ENCODE measurements at regions not wholly inside any gene's neighbourhood (a gene's known extent, or its start where the extent isn't known, plus 50 kb on each side); places are given as distances from the start of the nearest gene placed in this dataset.

- no peak for DNase-seq
Measured at GRCh38 chr13:84393981-84394625, 511.8 kb upstream of the SLITRK1 start.

DNA sequence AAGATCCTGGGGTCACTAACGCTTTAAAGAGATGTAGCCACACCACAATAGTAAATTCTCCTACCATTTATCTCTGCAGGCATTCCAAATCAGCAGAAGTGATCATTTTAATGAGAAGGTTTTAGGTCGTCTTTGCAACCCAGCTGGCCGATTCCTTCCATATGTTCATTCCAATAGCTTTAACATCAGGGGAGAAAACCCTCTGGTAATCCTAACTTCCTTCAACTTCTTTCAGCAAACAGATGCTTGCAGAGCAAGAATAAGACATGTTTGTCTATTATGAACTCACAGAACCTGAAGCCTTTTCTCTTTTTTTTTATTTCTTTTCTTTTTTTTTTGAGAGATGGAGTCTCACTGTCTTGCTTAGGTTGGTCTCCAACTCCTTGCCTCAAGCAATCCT is 498.6 kb upstream of the SLITRK1 start:
- no peak for DNase-seq

DNA sequence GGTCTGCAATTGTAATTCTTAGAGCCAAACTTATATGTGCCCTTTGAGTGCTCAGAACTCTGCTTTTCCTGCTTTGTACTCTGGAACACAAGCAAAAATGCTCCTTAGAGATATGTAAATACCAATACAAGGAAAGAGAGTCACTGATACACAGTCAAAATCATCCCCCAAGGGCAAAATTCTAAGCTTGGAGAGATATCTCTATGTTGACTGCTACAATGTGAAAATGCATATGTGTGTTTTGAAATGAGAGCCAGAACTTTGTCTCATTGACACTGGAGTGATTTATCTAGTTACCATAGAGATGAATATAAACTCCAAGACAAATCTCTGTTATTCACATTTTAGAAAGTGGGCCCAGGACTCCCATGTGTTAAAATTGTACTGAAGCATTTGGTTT is 494.8 kb upstream of the SLITRK1 start:
- no peak for DNase-seq

- DNase-seq = no peak
Measured at GRCh38 chr13:84366506-84366905, 484.2 kb upstream of the SLITRK1 start.

GRCh38 chr13:84362777-84363176 is 480.5 kb upstream of the SLITRK1 start:
- no peak for DNase-seq

- no peak for DNase-seq
Measured at GRCh38 chr13:84360822-84361221, 478.5 kb upstream of the SLITRK1 start.

GRCh38 chr13:84358601-84359000 is 476.3 kb upstream of the SLITRK1 start:
- DNase-seq = no peak

- DNase-seq = no peak
Measured at GRCh38 chr13:84352946-84353345, 470.7 kb upstream of the SLITRK1 start.

- no peak for DNase-seq
Measured at GRCh38 chr13:84339456-84339855, 457.2 kb upstream of the SLITRK1 start.

DNA sequence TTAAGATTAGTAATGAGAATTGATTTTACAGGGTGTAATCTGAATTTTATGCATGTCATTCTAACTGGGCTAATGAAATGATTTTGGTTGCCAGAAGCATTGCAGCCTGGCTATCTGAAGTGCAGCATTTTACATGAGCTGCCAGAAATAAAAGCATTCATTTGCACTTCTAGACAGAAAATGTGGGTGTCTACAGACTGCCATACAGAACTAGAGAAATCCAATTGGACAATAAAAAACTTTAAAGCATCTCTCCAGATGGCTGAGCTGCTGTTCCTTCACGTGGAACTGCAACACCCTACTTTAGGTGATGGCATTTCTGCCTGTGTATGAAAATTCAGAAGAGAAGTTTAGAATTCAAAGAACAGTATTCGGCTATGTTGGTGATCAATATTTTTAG is 450.1 kb upstream of the SLITRK1 start:
- no peak for DNase-seq

DNA sequence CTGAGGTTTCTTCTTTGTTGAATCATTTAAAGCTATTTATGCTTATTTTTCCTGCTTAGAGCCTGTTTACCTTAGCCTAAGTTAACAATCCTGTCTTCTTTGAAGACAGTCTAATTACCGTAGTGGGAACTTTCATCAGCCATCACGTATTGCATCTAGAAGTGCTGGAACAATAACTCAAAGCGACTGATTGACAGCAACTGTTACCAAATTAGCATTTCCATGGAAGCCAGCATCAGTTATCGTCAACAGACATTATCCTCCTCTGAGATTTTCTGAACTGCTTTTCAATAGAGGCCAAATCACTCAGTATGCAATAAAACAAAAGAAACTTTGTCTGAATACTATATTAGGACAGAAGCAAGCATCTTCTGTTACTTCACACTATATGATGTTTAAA is 433.3 kb upstream of the SLITRK1 start:
- no peak for DNase-seq

DNA sequence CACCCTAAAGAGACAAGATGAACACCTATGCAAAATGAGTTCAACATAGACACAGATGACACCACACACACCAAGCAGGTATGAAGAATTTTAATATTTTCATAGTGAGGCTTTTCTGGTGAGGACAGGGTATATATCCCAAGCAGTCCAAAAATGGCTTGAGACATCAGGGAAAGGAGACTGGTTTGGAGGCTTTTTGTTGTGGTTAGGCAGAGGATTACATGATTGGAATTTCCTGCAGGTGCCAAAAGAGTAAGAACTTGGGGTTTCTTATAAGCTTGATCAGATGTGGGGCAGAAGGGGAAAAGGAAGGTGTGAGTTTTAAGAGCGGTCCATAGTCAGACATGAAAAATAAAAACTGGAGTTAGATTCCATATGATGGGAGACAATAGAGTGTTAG is 420.8 kb upstream of the SLITRK1 start:
- no peak for DNase-seq

GRCh38 chr13:84297251-84297650 is 415.0 kb upstream of the SLITRK1 start:
- no peak for DNase-seq

- no peak for DNase-seq
Measured at GRCh38 chr13:84296401-84296800, 414.1 kb upstream of the SLITRK1 start.

DNA sequence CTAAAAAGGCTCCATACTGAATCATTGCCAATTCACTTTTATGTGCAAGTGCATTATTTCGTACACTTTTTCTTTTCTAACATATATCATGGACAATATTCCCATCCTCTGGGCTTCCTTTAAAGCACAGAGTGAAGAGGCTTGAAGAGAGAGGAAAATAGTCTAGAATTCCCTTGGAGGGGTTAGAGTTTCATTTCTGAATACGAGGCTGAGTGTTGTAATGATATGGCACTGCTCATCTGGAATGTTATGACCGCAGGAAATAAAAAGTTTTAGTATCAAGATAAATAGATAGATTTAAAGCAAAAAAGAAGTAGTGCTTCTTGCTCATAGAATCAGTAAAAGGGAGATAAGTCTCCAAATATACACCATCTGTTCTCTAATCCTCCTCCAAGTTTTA is 412.3 kb upstream of the SLITRK1 start:
- DNase-seq = no peak

DNA sequence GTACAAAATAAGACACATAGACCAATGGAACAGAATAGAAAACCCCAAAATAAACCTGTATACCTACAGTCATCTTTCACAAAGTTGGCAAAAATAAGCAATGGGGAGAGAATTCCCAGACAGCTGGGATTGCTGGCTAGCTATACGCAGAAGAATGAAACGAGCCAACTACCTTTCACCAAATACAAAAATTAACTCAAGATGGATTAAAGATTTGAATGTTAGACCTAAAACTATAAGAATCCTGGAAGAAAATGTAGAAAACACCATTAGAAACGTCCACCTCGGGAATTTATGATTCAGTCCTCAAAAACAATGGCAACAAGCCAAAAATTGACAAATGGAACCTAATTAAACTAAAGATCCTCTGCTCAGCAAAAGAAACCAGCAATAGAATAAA is 408.1 kb upstream of the SLITRK1 start:
- DNase-seq = no peak

- no peak for DNase-seq
Measured at GRCh38 chr13:84279166-84279565, 396.9 kb upstream of the SLITRK1 start.

- DNase-seq = no peak
Measured at GRCh38 chr13:84272877-84273562, 390.7 kb upstream of the SLITRK1 start.

- DNase-seq = no peak
Measured at GRCh38 chr13:84265257-84265764, 383.0 kb upstream of the SLITRK1 start.

GRCh38 chr13:84263354-84264069 is 381.2 kb upstream of the SLITRK1 start:
- DNase-seq = no peak

DNA sequence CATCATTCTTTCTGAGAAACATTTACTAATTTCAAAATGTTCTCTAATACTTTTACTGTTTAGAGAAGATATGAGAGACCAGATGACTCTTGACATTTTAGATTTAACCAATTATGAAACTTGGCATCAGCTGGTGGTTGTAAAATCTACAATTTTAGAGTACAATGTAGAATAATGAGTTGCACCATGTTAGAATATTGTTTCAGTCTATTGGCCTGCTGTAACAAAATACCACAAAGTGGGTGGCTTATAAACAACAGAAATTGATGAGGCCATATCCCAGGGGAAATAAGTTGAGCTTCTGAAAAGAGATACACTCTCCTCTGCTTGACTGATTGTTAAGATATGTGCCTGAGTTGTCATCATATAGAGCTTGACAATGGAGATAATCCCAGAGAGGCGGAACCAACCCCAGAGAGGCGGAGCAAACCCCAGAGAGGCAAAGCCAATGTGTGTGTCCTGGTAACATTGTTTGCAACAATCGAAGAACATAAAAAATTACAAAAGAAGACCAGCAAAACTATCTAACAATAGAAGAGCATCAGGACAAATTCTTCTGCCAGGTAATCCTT is 373.0 kb upstream of the SLITRK1 start:
- DNase-seq = no peak

GRCh38 chr13:84249463-84249862 is 367.2 kb upstream of the SLITRK1 start:
- DNase-seq = no peak

DNA sequence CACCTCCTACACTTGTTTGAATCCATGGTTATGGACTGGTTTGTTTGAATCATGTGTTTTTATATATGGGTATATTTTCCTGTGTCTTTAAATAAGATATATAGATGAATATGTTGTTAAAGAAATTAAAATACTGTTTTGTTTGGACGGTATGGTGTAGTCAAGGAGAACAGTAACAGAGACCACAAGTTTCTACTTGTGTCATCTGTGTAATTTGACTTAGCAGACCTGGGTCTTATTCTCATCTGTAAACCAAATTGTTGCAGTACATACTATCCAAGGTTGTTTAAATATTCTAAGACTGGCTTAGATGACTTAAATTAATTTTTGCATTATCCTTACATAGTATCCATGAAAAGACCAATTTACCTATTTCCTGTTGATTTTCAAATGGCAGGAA is 361.1 kb upstream of the SLITRK1 start:
- no peak for DNase-seq

DNA sequence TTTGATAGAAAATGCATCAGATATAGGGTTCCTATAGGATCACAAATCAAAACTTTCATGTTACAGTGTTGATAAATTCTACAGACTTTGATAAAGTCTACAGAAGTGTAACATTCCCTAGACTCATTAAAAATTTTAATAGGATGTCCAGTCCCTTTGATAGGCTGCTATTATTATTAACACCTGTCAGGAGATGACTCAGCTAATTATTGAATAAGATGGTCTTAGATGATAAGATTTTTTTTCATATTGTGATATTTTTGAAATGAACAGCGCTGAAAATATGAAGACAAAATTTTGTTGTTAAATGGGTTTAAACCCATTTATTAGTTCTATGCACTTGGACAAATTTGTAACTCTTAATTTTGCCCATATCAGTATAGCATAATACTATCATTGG is 356.8 kb upstream of the SLITRK1 start:
- DNase-seq = no peak
